Lower leg skin (tissue), 3 donors: ENCODE measurements at regions not wholly inside any gene's neighbourhood (a gene's known extent, or its start where the extent isn't known, plus 50 kb on each side); places are given as distances from the start of the nearest gene placed in this dataset.
"Not testable (repeated sequence)": the region's sequence is repeated elsewhere in the genome, so short reads cannot be mapped to it uniquely, and the experiment has no call there.

ENCODE experiments used
- CTCF ChIP-seq, 3 donors: fragments of 450-650 bp; IDR thresholded peaks; one replicate each; pipeline ENCODE4 v1.5.1; 2016; ENCODE audit warnings: antibody characterized with exemption in 3 of 3, mild to moderate bottlenecking in 3 of 3, moderate library complexity in 2 of 3
- POLR2A ChIP-seq, 2 donors: fragments of 450-650 bp; IDR thresholded peaks; one replicate each; pipeline ENCODE4 v1.6.1; 2016 to 2017; ENCODE audit warnings: antibody characterized with exemption in 2 of 2, mild to moderate bottlenecking in 1 of 2, moderate library complexity in 1 of 2

DNA sequence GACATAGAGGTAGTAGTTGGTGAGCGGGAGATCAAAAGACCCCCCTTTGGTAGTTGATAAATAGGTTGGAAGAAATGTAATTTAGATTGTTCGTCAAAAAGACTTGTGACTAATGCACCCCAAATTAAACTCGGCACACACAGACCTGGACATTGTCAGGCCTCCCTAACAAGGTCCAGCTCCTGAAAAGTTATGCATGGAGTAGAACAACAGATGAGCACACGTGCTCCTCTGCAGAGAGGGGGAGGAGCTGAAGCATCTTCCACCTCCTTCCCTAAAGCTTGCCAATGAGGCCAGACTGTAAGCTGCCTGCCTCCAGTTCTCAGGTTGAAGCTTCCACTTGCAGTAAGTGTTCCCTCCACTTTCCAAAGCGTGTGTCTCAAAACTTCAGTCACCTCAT lies 153.5 kb upstream of the CXCL13 start:
- not testable (repeated sequence) for TF ChIP-seq CTCF, POLR2A (IDR thresholded peaks at IDR 0.05)
